ENCODE measurements at regions not wholly inside any gene's neighbourhood (a gene's known extent, or its start where the extent isn't known, plus 50 kb on each side); places are given as distances from the start of the nearest gene placed in this dataset.

DNA sequence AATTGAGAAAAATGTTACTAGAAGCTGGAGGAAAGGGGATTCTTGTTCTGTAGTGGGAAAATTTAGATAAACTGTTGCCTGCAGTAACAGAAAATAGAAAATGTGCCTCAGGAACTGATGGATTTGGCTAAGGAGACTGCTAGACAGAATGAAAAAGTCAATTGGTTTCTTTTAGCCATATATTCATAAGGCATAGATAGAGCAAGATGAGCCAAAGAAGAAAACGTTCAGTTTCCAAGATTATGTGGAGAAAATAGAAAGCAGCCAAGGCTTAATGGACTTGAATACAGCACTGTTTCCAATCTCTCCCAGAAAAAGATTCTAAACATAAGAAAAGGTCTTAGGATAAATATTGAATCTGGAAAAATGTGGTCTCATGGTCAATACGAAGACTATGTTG lies 115.1 kb upstream of the TCF21 start:
- DNase-seq: no peak
- Histone ChIP-seq H3K4me3 (no peak overlapping the region), H3K9me3 (no peaks in the 10 kb centered on the region), H3K27me3 (no peaks in the 10 kb centered on the region), H3K27ac (no peak overlapping the region), H3K36me3 (no peaks in the 10 kb centered on the region), H3K4me1 (no peaks in the 10 kb centered on the region)
- intact Hi-C loops (cut with DNase I): no loop called here
- no peak for ATAC-seq
- TF ChIP-seq, protein P1, sequence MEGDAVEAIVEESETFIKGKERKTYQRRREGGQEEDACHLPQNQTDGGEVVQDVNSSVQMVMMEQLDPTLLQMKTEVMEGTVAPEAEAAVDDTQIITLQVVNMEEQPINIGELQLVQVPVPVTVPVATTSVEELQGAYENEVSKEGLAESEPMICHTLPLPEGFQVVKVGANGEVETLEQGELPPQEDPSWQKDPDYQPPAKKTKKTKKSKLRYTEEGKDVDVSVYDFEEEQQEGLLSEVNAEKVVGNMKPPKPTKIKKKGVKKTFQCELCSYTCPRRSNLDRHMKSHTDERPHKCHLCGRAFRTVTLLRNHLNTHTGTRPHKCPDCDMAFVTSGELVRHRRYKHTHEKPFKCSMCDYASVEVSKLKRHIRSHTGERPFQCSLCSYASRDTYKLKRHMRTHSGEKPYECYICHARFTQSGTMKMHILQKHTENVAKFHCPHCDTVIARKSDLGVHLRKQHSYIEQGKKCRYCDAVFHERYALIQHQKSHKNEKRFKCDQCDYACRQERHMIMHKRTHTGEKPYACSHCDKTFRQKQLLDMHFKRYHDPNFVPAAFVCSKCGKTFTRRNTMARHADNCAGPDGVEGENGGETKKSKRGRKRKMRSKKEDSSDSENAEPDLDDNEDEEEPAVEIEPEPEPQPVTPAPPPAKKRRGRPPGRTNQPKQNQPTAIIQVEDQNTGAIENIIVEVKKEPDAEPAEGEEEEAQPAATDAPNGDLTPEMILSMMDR (IDR thresholded peaks at IDR 0.05): no peak

DNA sequence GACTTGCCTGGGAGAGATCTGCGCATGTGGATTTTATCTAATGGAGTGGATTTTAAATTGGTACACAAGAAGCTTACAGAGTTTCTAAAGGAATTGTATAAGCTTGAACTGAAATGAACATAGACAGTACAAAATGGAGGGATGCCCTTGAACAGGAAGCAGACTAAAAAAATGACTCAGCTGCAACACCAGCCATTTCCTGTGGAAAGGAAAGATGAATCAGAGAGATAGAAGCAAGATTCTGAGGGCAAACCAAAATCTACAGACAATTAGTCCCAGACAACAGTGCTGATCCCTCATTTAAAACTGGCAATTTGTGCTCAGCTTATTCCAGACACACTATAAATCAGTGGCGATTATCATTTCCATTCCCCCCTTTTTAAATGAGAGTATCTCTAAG lies 114.6 kb upstream of the TCF21 start:
- TF ChIP-seq, protein P1 (IDR thresholded peaks at IDR 0.05): no peak
- Histone ChIP-seq H3K9me3 (no peaks in the 10 kb centered on the region), H3K4me3 (no peak overlapping the region), H3K36me3 (no peaks in the 10 kb centered on the region), H3K27ac (no peak overlapping the region), H3K27me3 (no peaks in the 10 kb centered on the region), H3K4me1 (no peaks in the 10 kb centered on the region)
- intact Hi-C loops (cut with DNase I): no loop called here
- ATAC-seq: no peak
- no peak for DNase-seq

DNA sequence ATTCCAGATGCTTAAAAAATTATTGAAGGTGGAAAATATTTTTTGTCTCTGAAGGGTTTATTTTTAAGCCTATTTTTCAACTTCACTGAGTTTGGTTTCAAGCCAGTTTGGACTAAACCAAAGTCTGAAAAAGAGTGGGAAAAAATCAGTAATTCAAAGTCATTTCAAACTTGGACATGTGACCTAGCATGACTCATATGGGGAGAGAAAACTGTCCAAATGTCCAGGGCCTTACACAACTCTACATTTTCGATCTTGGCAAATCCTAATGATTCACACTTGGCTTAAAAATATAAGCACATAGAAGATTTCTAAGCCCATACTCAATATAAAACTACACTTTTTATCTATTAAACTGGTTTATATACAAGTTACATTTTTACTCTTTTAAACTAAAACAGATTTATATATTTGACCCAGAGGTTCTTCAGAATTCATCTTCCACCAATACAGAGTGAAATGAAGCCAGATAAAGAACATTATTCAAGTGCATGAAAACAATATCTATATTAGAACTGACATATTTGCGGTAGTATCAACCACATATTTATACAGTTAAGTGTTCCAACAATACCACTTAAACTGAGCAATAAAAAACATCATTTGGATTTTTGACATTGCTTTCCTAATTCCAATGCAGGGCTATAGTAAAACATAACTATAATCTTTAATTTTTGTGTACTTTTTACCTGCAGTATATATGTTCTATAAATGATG lies 110.3 kb upstream of the TCF21 start:
- H3K4me1 ChIP-seq: no peaks in the 10 kb centered on the region
- H3K9me3 ChIP-seq: no peaks in the 10 kb centered on the region
- no peaks in the 10 kb centered on the region for H3K36me3 ChIP-seq
- no peak overlapping the region for H3K27ac ChIP-seq
- intact Hi-C loops (cut with DNase I): no loop called here
- no peaks in the 10 kb centered on the region for H3K27me3 ChIP-seq
- TF ChIP-seq, protein P1 (IDR thresholded peaks at IDR 0.05): no peak
- H3K4me3 ChIP-seq: no peak overlapping the region
- ATAC-seq: peak; percentile 36
- DNase-seq: peak in 1 of 4 donors; percentile 59

DNA sequence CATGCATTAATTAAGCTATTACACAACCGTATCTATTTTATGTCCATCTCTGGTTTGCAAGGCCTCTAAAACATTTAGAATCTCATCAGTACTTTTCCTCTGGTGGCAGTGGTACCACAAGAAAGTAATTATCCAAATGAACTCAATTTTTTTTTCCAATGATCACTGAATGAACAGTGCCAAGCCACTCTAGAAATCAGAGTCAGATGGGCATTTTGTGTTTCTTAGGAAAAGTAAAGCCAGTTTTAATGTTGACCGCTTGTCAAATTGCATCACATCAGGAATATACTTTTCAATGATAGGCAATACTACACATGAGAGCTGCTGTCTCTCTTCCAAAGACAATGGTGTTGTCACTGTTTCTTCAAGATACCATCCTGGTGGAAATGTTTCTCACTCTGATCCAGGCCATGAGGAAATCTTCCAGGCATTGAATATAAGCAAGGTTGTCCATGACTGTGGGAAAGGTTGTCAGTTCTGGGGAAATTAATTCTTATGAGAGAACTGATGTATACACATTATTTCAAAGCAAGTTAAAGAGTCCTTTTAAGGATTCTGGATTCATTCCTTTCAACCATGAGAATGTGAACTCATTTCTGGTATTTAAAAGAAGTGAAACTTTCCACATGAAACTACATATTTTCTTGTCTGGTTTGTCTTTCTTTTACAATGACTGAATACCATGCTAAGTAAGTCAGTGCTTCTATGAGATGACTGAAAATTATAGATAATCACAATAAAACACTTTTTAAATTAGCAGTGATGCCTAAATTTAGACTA lies 108.8 kb upstream of the TCF21 start:
- H3K27me3 ChIP-seq: no peaks in the 10 kb centered on the region
- intact Hi-C loops (cut with DNase I): no loop called here
- H3K36me3 ChIP-seq: no peaks in the 10 kb centered on the region
- no peaks in the 10 kb centered on the region for H3K9me3 ChIP-seq
- ATAC-seq (no peak), DNase-seq (no peak)
- no peak overlapping the region for H3K27ac ChIP-seq
- TF ChIP-seq, protein P1 (IDR thresholded peaks at IDR 0.05): no peak
- no peak overlapping the region for H3K4me3 ChIP-seq
- H3K4me1 ChIP-seq: no peaks in the 10 kb centered on the region

DNA sequence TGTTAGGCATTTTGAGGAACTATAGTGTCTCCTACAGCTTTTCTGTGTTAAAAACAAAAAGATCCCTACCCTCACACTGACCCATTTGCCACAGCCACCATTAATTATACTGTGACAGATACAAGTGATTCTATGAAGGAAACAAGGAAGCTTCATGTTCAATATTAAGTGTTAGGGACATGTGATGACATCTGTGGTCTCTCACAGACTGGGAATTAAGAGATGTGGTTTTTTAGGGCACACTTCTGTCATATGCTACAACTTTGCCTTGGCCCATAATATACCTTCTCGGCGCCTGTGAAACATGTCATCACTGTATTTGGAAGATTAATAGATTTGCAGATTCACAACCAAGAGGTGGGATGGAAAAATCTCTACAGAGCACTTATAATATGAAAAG lies 102.9 kb upstream of the TCF21 start:
- H3K4me3 ChIP-seq: no peak overlapping the region
- TF ChIP-seq, protein P1 (IDR thresholded peaks at IDR 0.05): no peak
- no peaks in the 10 kb centered on the region for H3K9me3 ChIP-seq
- H3K27ac ChIP-seq: no peak overlapping the region
- no peaks in the 10 kb centered on the region for H3K36me3 ChIP-seq
- no peaks in the 10 kb centered on the region for H3K27me3 ChIP-seq
- intact Hi-C loops (cut with DNase I): no loop called here
- DNase-seq (no peak), ATAC-seq (no peak)
- no peaks in the 10 kb centered on the region for H3K4me1 ChIP-seq
